Keratinocyte (primary cell): ENCODE measurements at regions not wholly inside any gene's neighbourhood (a gene's known extent, or its start where the extent isn't known, plus 50 kb on each side); places are given as distances from the start of the nearest gene placed in this dataset.

Source experiments
- DNase-seq: peaks from one replicate; pipeline ENCODE4 v3.0.0-alpha.2; 2011; ENCODE audit warnings: low read depth, missing footprints, low spot score
- FAIRE-seq: peaks from 2 replicates; lab custom pipeline; 2011; peaks lifted over from hg19 to GRCh38; lab: Jason Lieb, UNC
- H2AFZ ChIP-seq: 2 replicates; pipeline ENCODE4 v1.6.0; 2012; ENCODE audit warnings: low read length, control low read depth, inconsistent platforms; ENCODE audit not compliant: control insufficient read depth
- H3K27ac ChIP-seq: 2 replicates; pipeline ENCODE4 v1.5.1; 2011; ENCODE audit warnings: low read length; ENCODE audit not compliant: control insufficient read depth, insufficient read depth
- H3K27me3 ChIP-seq: 3 replicates; pipeline ENCODE4 v1.6.0; 2011; ENCODE audit warnings: low read length; ENCODE audit not compliant: control insufficient read depth, insufficient read depth; ENCODE audit errors: extremely low read depth
- H3K36me3 ChIP-seq, 2 experiments: 2 replicates in 1 of 2; 3 replicates in 1 of 2; pipeline ENCODE4 v1.5.1; 2011; ENCODE audit warnings: low read length in 2 of 2, mild to moderate bottlenecking in 1 of 2; ENCODE audit not compliant: control insufficient read depth in 2 of 2, insufficient read depth in 2 of 2; ENCODE audit errors: extremely low read depth in 1 of 2
- H3K4me1 ChIP-seq: 3 replicates; pipeline ENCODE4 v1.5.1; 2011; ENCODE audit warnings: low read length; ENCODE audit not compliant: control insufficient read depth, insufficient read depth; ENCODE audit errors: extremely low read depth
- H3K4me2 ChIP-seq: 3 replicates; pipeline ENCODE4 v1.6.0; 2011; ENCODE audit warnings: low read depth, low read length; ENCODE audit not compliant: control insufficient read depth, insufficient read depth; ENCODE audit errors: extremely low read depth
- H3K4me3 ChIP-seq, 3 experiments: fragments of 200-600 bp in 1 of 3; sonication (generic) in 1 of 3; 2 replicates in 2 of 3; 3 replicates in 1 of 3; pipeline ENCODE4 v1.5.1; 2011 to 2016; ENCODE audit warnings: low read length in 3 of 3, mild to moderate bottlenecking in 3 of 3, control low read depth in 2 of 3, inconsistent platforms in 1 of 3, low read depth in 1 of 3, mixed read lengths in 1 of 3, mixed run types in 1 of 3, moderate library complexity in 1 of 3; ENCODE audit not compliant: control insufficient read depth in 2 of 3, insufficient read depth in 2 of 3; ENCODE audit errors: extremely low read depth in 1 of 3
- H3K79me2 ChIP-seq: 2 replicates; pipeline ENCODE4 v1.6.0; 2012; ENCODE audit warnings: low read length; ENCODE audit not compliant: control insufficient read depth, insufficient read depth
- H3K9ac ChIP-seq: 3 replicates; pipeline ENCODE4 v1.6.0; 2011; ENCODE audit warnings: low read length; ENCODE audit not compliant: control insufficient read depth, insufficient read depth; ENCODE audit errors: extremely low read depth
- H3K9me1 ChIP-seq: 3 replicates; pipeline ENCODE4 v1.6.0; 2011; ENCODE audit warnings: low read length; ENCODE audit not compliant: control insufficient read depth, insufficient read depth; ENCODE audit errors: extremely low read depth
- H3K9me3 ChIP-seq: 2 replicates; pipeline ENCODE4 v1.5.1; 2012; ENCODE audit warnings: low read depth, low read length; ENCODE audit not compliant: control insufficient read depth
- H4K20me1 ChIP-seq: 3 replicates; pipeline ENCODE4 v1.6.0; 2011; ENCODE audit warnings: low read length; ENCODE audit not compliant: control insufficient read depth, insufficient read depth; ENCODE audit errors: extremely low read depth
- CTCF ChIP-seq, 3 experiments: IDR thresholded peaks in 1 of 3; conservative IDR thresholded peaks in 1 of 3; optimal IDR thresholded peaks in 1 of 3; 2 replicates in 2 of 3; 3 replicates in 1 of 3; pipeline versions ENCODE3 to v1.5.1; 2011; ENCODE audit warnings: low read length in 3 of 3, mild to moderate bottlenecking in 3 of 3, moderate library complexity in 2 of 3, control low read depth in 1 of 3, inconsistent platforms in 1 of 3; ENCODE audit not compliant: insufficient read depth in 2 of 3; ENCODE audit errors: extremely low read depth in 1 of 3
- EZH2 ChIP-seq: IDR thresholded peaks from one replicate; pipeline ENCODE4 v1.6.1; 2012; ENCODE audit warnings: inconsistent platforms, mild to moderate bottlenecking, low read length, moderate library complexity
- dilution Hi-C: fragments of 300-500 bp; cut with MboI; formaldehyde crosslinking; loops from one replicate; pipeline ENCODE4 v1.7.0; 2020; ENCODE audit warnings: low sequenced_read_pairs; ENCODE audit not compliant: extremely low pct_ligation_motif_present

DNA sequence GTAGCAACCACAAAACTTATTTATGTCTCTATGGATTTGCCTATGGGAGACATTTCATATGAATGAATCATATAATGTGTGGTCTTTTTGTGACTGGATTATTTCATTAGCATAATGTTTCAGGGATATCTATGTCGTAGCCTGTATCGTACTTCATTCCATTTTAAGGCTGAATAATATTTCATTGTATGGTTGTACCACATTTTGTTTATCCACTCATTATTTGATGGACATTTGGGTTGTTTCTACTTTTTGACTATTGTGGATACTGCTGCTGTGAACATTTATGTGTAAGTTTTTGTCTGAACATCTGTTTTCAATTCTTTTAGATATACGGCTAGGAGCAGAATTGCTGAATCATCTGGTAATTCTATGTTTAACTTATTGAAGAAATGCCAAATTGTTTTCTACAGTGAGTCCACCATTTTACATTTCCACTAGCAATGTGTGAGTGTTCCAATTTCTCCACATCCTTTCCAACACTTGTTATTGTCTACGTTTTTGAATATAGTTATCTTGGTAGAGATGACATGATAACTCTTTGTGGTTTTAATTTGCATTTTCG is 134.4 kb upstream of the DAZL start:
- peaks cover 6% of the 10 kb centered on the region for H3K4me1 ChIP-seq
- dilution Hi-C loops = no loop called here
- DNase-seq (no peak), FAIRE-seq (no peak)
- peaks cover 2% of the 10 kb centered on the region for H3K9me3 ChIP-seq
- TF ChIP-seq EZH2 = no peak
- no peak for TF ChIP-seq CTCF (optimal IDR thresholded peaks at IDR 0.05 in 1 of 3, IDR thresholded peaks at IDR 0.05 in 1 of 3, conservative IDR thresholded peaks at IDR 0.05 in 1 of 3; ENCODE audit: extremely low read depth in 1 of 3, insufficient read depth in 2 of 3, low read length in 3 of 3)
- no peak overlapping the region for H3K4me2 ChIP-seq
- no peak overlapping the region for H3K4me3 ChIP-seq
- H2AFZ ChIP-seq = no peak overlapping the region
- H3K36me3 ChIP-seq = no peaks in the 10 kb centered on the region
- H3K79me2 ChIP-seq = no peaks in the 10 kb centered on the region
- H3K9ac ChIP-seq = no peak overlapping the region
- H3K27me3 ChIP-seq = no peaks in the 10 kb centered on the region
- no peaks in the 10 kb centered on the region for H3K9me1 ChIP-seq
- H4K20me1 ChIP-seq = no peaks in the 10 kb centered on the region
- no peak overlapping the region for H3K27ac ChIP-seq

DNA sequence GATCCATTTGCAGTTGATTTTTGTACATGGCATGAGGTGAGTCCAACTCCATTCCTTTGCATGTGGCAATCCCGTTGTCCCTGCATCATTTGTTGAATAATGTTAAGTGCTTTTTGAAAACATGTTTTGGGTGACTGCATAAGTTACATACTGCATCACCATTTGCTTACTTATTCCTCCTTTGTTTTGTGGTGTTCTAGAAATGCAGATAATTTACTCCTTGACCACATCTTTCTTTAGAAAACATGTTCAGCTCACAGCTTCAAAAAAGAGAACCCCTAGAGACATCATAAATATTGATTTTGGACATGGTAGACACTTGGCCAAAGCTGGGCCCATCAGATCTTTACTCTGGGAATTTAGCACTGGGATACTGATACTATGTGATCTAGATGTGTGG is 135.3 kb upstream of the DAZL start:
- H3K4me3 ChIP-seq = no peak overlapping the region
- no peak overlapping the region for H3K27ac ChIP-seq
- H3K27me3 ChIP-seq = no peaks in the 10 kb centered on the region
- TF ChIP-seq CTCF (optimal IDR thresholded peaks at IDR 0.05 in 1 of 3, IDR thresholded peaks at IDR 0.05 in 1 of 3, conservative IDR thresholded peaks at IDR 0.05 in 1 of 3; ENCODE audit: extremely low read depth in 1 of 3, insufficient read depth in 2 of 3, low read length in 3 of 3) (no peak), EZH2 (no peak)
- DNase-seq (no peak), FAIRE-seq (no peak)
- H3K4me1 ChIP-seq = peaks cover 6% of the 10 kb centered on the region
- no peaks in the 10 kb centered on the region for H3K36me3 ChIP-seq
- peaks cover 2% of the 10 kb centered on the region for H3K9me3 ChIP-seq
- H3K4me2 ChIP-seq = no peak overlapping the region
- H2AFZ ChIP-seq = no peak overlapping the region
- H4K20me1 ChIP-seq = no peaks in the 10 kb centered on the region
- no peaks in the 10 kb centered on the region for H3K9me1 ChIP-seq
- H3K79me2 ChIP-seq = no peaks in the 10 kb centered on the region
- dilution Hi-C loops = no loop called here
- no peak overlapping the region for H3K9ac ChIP-seq
